Ishikawa (cell line): ENCODE measurements at regions not wholly inside any gene's neighbourhood (a gene's known extent, or its start where the extent isn't known, plus 50 kb on each side); places are given as distances from the start of the nearest gene placed in this dataset.

Source experiments
- CEBPB ChIP-seq: IDR thresholded peaks from 2 replicates; pipeline ENCODE4 v1.6.1; 2012
- CREB1 ChIP-seq: IDR thresholded peaks from 2 replicates; pipeline ENCODE4 v1.6.1; 2012; ENCODE audit warnings: low read depth
- EGR1 ChIP-seq: IDR thresholded peaks from 2 replicates; pipeline ENCODE4 v1.6.1; 2012
- EP300 ChIP-seq: IDR thresholded peaks from 2 replicates; pipeline ENCODE4 v1.6.1; 2012; ENCODE audit warnings: borderline replicate concordance
- FOXM1 ChIP-seq: IDR thresholded peaks from 2 replicates; pipeline ENCODE4 v1.6.1; 2012; ENCODE audit warnings: low read depth, borderline replicate concordance
- MAX ChIP-seq: IDR thresholded peaks from 2 replicates; pipeline ENCODE4 v1.6.1; 2012
- NFIC ChIP-seq: IDR thresholded peaks from 2 replicates; pipeline ENCODE4 v1.6.1; 2012
- RAD21 ChIP-seq: IDR thresholded peaks from 2 replicates; pipeline ENCODE4 v1.6.1; 2012; ENCODE audit warnings: low read depth
- REST ChIP-seq: IDR thresholded peaks from 2 replicates; pipeline ENCODE4 v1.6.1; 2012; ENCODE audit warnings: low read depth, mild to moderate bottlenecking
- TAF1 ChIP-seq: IDR thresholded peaks from 2 replicates; pipeline ENCODE4 v1.6.1; 2012; ENCODE audit warnings: low read depth, mild to moderate bottlenecking
- TCF12 ChIP-seq: IDR thresholded peaks from 2 replicates; pipeline ENCODE4 v1.6.1; 2012; ENCODE audit warnings: low read depth
- TEAD4 ChIP-seq: IDR thresholded peaks from 2 replicates; pipeline ENCODE4 v1.6.1; 2012
- USF1 ChIP-seq: IDR thresholded peaks from 2 replicates; pipeline ENCODE4 v1.6.1; 2012
- YY1 ChIP-seq: IDR thresholded peaks from 2 replicates; pipeline ENCODE4 v1.6.1; 2012; ENCODE audit warnings: low read depth
- ZBTB7A ChIP-seq: IDR thresholded peaks from 2 replicates; pipeline ENCODE4 v1.6.1; 2012; ENCODE audit warnings: low read depth

GRCh38 chr7:68107968-68108367, 1111.3 kb downstream of the TYW1 start:
- no peak for TF ChIP-seq EP300
- TF ChIP-seq ZBTB7A, result no peak
- no peak for TF ChIP-seq TCF12
- no peak for TF ChIP-seq FOXM1
- TF ChIP-seq CEBPB, result no peak
- no peak for TF ChIP-seq TAF1
- no peak for TF ChIP-seq EGR1
- no peak for TF ChIP-seq NFIC
- TF ChIP-seq TEAD4, result no peak
- TF ChIP-seq MAX, result no peak
- no peak for TF ChIP-seq YY1
- TF ChIP-seq REST, result no peak
- no peak for TF ChIP-seq RAD21
- TF ChIP-seq CREB1, result no peak
- no peak for TF ChIP-seq USF1

GRCh38 chr7:68109299-68109698, 1112.7 kb downstream of the TYW1 start:
- TF ChIP-seq MAX, result no peak
- no peak for TF ChIP-seq TEAD4
- TF ChIP-seq NFIC, result no peak
- TF ChIP-seq TCF12, result no peak
- no peak for TF ChIP-seq FOXM1
- no peak for TF ChIP-seq ZBTB7A
- TF ChIP-seq USF1, result no peak
- TF ChIP-seq EGR1, result no peak
- TF ChIP-seq REST, result no peak
- no peak for TF ChIP-seq CEBPB
- no peak for TF ChIP-seq TAF1
- no peak for TF ChIP-seq EP300
- TF ChIP-seq CREB1, result no peak
- no peak for TF ChIP-seq YY1
- no peak for TF ChIP-seq RAD21

- no peak for TF ChIP-seq TCF12
- TF ChIP-seq NFIC, result no peak
- TF ChIP-seq CREB1, result no peak
- TF ChIP-seq TEAD4, result no peak
These were observed 1122.8 kb downstream of the TYW1 start for GRCh38 chr7:68119411-68119810.

GRCh38 chr7:68121056-68121455, 1124.4 kb downstream of the TYW1 start:
- no peak for TF ChIP-seq NFIC
- TF ChIP-seq RAD21, result no peak
- TF ChIP-seq EP300, result no peak
- no peak for TF ChIP-seq TEAD4
- no peak for TF ChIP-seq FOXM1
- TF ChIP-seq ZBTB7A, result no peak
- no peak for TF ChIP-seq TAF1
- TF ChIP-seq REST, result no peak
- no peak for TF ChIP-seq MAX
- no peak for TF ChIP-seq YY1
- no peak for TF ChIP-seq EGR1
- TF ChIP-seq USF1, result no peak
- no peak for TF ChIP-seq TCF12
- no peak for TF ChIP-seq CEBPB
- TF ChIP-seq CREB1, result no peak
